ENCODE measurements at regions not wholly inside any gene's neighbourhood (a gene's known extent, or its start where the extent isn't known, plus 50 kb on each side); places are given as distances from the start of the nearest gene placed in this dataset.

DNA sequence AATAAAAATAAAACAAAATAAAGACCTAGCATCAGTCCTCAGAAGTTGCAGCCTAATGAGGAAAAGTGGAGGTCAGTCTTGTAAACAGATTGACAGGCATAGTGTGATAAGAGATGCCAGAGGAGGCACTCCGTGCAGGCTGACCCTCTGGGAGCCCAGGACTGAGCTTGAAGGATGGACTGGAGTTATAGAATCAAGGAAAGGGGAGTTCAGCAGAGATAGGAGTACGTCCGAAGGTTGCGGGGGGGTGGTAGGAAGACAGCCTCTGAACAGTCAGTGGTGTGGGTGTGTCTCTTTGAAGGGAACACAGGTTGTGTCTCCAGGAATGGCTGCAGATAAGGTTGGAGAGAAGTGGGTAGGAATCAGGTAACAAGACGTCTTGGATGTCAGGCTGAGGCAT, 126.1 kb upstream of the CPEB4 start:
- TF ChIP-seq POLR2A (IDR thresholded peaks at IDR 0.05; ENCODE audit: low read depth, low read length) (no peak), PAX5 (IDR thresholded peaks at IDR 0.05; ENCODE audit: insufficient read depth, low read length, severe bottlenecking) (no peak), POLR2AphosphoS5 (IDR thresholded peaks at IDR 0.05; ENCODE audit: low read depth, low read length) (no peak), TAF1 (IDR thresholded peaks at IDR 0.05; ENCODE audit: low read depth, low read length) (no peak), POU2F2 (IDR thresholded peaks at IDR 0.05; ENCODE audit: low read depth, low read length) (no peak)

Data from GM12891 (cell line).